HG02588 (cell line): ENCODE measurements at regions not wholly inside any gene's neighbourhood (a gene's known extent, or its start where the extent isn't known, plus 50 kb on each side); places are given as distances from the start of the nearest gene placed in this dataset.

Source experiments
- ATAC-seq: cut with Tn5 transposase; IDR thresholded peaks from one replicate; pipeline ENCODE4 v1.9.1; 2021; ENCODE audit warnings: mild to moderate bottlenecking, moderate library complexity; ENCODE audit not compliant: unreplicated experiment

GRCh38 chr2:19810148-19810547, 91.6 kb downstream of the TTC32 start:
- peak; percentile 73 for ATAC-seq

DNA sequence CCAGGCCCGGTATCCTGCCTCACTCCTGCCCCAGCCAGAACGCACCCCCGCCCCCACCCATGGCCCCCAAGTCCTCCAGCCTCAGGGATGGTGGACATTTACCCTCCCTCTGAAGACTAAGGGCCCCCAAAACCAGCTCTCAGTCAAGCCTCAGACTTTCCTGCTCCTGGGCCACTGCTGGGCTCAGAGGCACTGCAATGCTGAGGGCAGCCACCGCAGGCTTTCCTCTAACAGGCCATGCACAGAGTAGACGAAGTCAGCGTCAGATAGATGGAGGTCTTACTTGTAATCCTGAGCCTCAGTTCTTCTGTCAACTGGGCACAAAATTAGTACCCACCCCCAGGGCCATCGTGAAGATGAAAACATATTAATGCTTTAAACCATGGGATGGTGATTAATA, 92.6 kb downstream of the TTC32 start:
- ATAC-seq, result no peak

GRCh38 chr2:19807866-19808265, 93.9 kb downstream of the TTC32 start:
- no peak for ATAC-seq

GRCh38 chr2:19807346-19807745, 94.4 kb downstream of the TTC32 start:
- ATAC-seq, result no peak

GRCh38 chr2:19806591-19806990, 95.2 kb downstream of the TTC32 start:
- no peak for ATAC-seq

DNA sequence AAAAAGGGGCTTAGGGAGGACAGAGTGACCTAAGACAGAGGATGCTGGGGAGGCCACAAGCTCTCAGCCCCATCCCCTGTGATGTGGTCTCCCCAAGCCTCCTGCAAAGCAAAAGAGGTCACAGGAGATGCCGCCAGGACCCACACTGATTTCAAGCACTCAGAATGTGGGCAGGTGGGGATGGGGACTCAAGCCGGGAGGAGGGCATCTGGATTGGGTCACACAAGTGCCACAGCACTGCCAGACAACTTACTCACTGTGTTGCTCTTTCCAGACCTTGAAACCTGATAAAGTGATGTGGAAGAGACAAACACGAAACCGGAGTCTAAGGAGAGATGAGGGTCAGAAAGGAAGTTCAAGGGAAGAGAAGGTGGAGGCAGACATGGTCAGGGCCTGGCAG, 95.7 kb downstream of the TTC32 start:
- no peak for ATAC-seq

GRCh38 chr2:19805266-19805665, 96.5 kb downstream of the TTC32 start:
- ATAC-seq, result no peak

GRCh38 chr2:19804639-19805260, 97.0 kb downstream of the TTC32 start:
- no peak for ATAC-seq

DNA sequence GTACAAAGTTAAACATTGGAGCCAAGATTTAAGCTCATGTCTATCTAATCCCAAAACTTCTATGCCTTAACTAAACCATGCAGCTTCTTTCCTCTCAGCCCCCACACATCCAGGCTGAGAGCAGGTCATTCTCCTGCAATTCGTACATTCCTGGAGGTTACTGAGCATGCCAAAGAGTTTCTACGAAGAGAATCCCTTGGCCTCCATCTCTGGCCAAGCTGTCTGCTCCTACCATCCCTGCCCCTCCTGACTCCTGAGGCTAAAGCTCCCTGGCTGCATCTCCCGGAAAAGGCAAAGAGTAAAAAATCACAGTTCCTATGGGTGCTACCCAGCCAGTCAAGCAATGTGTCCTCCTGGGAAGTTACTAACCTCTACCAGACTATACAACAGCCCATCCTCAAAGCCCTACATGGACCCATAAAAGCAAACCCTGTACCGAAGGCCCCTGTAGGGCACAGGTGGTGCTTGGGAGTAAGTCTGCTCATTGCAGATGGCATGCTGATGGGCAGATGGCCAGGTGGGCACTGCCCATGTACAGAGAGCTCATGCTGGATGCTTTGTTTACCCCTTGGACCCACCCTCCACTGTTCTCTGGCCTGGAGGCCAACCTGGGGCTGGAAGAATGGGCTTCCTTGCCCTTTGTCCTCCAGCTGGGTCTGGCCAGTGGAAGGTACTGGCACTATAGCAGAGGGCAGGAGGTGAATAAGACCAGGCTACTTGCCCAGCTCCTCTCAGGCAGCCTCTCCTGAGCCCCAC, 99.5 kb downstream of the TTC32 start:
- ATAC-seq, result no peak

DNA sequence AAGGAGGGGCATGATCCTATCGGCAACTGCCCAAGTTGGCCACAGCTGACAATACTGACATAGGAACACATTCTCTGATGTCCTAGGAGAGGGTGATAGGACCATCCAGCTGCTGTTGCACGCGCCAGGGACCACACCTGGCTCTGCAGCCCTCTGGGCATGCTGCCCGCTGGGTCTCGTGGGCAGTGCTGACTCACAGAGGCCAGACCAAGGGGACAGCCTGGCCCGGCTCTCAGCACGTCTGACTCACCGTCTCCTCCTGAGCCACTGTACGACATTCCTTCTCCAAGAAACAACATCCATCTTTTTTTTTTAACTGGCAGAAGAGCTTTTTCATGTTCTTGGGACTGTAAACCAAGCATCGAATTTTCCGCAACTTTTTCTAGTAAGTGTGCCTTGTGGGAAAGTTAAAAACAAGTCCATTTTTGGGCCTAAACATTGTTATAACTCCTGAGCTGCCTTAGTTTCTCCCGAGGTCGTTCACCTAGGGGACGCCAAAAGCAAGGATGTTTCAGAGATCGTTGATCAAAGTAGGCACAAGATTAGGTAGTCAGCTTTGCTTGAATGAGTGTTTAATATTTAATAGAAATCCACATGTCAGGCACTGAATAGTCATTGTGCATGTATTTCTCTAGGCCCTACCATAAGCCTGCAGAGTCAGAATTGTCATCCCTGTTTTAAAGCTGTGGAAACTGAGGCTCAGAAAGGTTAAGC, 100.3 kb downstream of the TTC32 start:
- no peak for ATAC-seq

GRCh38 chr2:19800796-19801195, 101.0 kb downstream of the TTC32 start:
- ATAC-seq, result no peak

GRCh38 chr2:19799881-19800780, 101.7 kb downstream of the TTC32 start:
- no peak for ATAC-seq

- ATAC-seq, result no peak
These were observed 103.9 kb downstream of the TTC32 start for GRCh38 chr2:19797871-19798270.

GRCh38 chr2:19797243-19797810, 104.5 kb downstream of the TTC32 start:
- ATAC-seq, result no peak

GRCh38 chr2:19796035-19796695, 105.6 kb downstream of the TTC32 start:
- no peak for ATAC-seq

- no peak for ATAC-seq
These were observed 108.5 kb downstream of the TTC32 start for GRCh38 chr2:19793132-19793750.

- no peak for ATAC-seq
These were observed 111.5 kb downstream of the TTC32 start for GRCh38 chr2:19790291-19790690.

- no peak for ATAC-seq
These were observed 114.6 kb downstream of the TTC32 start for GRCh38 chr2:19787134-19787533.

DNA sequence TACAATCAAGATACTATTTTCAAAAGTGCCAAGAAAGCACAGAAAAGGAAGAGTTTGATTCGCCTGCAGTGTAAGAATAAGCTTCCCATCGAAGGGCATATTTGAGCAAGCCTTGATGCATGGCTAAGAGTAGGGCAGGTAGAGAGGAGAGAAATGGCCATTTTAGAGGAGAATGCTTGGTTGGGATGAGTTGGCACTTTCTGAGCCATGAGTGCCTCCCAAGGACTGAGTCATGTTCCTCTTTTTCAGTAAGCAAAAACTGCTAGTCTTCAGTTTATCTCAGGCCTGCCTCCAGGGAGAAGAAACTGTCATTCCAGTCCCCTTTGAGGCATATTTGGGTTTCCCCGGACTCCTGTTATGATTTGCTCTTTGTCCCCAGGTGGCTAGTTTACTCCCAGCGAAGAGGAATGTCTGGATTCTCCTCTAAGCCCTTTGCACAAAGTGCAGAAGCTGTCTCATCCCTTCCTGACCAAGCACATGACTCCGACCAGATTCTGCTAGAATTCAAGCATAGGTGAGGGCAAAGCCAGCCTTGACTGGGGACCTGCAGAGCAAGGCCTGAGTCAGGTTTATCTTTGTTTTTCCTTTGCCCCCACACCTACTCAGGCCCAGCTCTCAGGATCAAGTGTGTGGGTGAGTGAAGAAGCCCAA, 115.2 kb downstream of the TTC32 start:
- ATAC-seq, result peak; percentile 73
